ENCODE measurements at regions not wholly inside any gene's neighbourhood (a gene's known extent, or its start where the extent isn't known, plus 50 kb on each side); places are given as distances from the start of the nearest gene placed in this dataset.

DNA sequence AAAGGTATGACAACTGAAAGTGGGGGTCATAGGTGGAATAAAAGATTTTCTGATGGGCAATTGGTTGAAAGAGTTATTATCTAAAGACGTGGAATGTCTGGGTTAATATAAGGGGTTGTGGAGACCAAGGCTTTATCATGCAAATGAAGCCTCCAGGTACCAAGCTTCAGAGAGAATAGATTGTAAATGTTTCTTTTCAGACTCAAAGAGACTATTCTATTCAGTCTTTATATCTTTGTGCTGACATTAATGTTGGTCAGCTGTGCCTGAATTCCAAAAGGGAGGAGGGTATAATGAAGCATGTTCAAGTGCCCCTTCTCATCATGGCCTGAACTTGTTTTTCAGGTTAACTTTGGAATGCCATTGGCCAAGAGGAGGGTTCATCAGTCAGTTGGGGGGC is 145.3 kb downstream of the SETD4 start:
- TF ChIP-seq, protein P1, sequence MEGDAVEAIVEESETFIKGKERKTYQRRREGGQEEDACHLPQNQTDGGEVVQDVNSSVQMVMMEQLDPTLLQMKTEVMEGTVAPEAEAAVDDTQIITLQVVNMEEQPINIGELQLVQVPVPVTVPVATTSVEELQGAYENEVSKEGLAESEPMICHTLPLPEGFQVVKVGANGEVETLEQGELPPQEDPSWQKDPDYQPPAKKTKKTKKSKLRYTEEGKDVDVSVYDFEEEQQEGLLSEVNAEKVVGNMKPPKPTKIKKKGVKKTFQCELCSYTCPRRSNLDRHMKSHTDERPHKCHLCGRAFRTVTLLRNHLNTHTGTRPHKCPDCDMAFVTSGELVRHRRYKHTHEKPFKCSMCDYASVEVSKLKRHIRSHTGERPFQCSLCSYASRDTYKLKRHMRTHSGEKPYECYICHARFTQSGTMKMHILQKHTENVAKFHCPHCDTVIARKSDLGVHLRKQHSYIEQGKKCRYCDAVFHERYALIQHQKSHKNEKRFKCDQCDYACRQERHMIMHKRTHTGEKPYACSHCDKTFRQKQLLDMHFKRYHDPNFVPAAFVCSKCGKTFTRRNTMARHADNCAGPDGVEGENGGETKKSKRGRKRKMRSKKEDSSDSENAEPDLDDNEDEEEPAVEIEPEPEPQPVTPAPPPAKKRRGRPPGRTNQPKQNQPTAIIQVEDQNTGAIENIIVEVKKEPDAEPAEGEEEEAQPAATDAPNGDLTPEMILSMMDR (IDR thresholded peaks at IDR 0.05), result no peak
- no peak for TF ChIP-seq POLR2A (IDR thresholded peaks at IDR 0.05)

Data from adrenal gland (tissue), 5 donors.